Keratinocyte (primary cell): ENCODE measurements at regions not wholly inside any gene's neighbourhood (a gene's known extent, or its start where the extent isn't known, plus 50 kb on each side); places are given as distances from the start of the nearest gene placed in this dataset.

ENCODE experiments used
- DNase-seq: peaks from one replicate; pipeline ENCODE4 v3.0.0-alpha.2; 2011; ENCODE audit warnings: low read depth, missing footprints, low spot score
- FAIRE-seq: peaks from 2 replicates; lab custom pipeline; 2011; peaks lifted over from hg19 to GRCh38; lab: Jason Lieb, UNC
- H2AFZ ChIP-seq: 2 replicates; pipeline ENCODE4 v1.6.0; 2012; ENCODE audit warnings: low read length, control low read depth, inconsistent platforms; ENCODE audit not compliant: control insufficient read depth
- H3K27ac ChIP-seq: 2 replicates; pipeline ENCODE4 v1.5.1; 2011; ENCODE audit warnings: low read length; ENCODE audit not compliant: control insufficient read depth, insufficient read depth
- H3K27me3 ChIP-seq: 3 replicates; pipeline ENCODE4 v1.6.0; 2011; ENCODE audit warnings: low read length; ENCODE audit not compliant: control insufficient read depth, insufficient read depth; ENCODE audit errors: extremely low read depth
- H3K36me3 ChIP-seq, 2 experiments: 2 replicates in 1 of 2; 3 replicates in 1 of 2; pipeline ENCODE4 v1.5.1; 2011; ENCODE audit warnings: low read length in 2 of 2, mild to moderate bottlenecking in 1 of 2; ENCODE audit not compliant: control insufficient read depth in 2 of 2, insufficient read depth in 2 of 2; ENCODE audit errors: extremely low read depth in 1 of 2
- H3K4me1 ChIP-seq: 3 replicates; pipeline ENCODE4 v1.5.1; 2011; ENCODE audit warnings: low read length; ENCODE audit not compliant: control insufficient read depth, insufficient read depth; ENCODE audit errors: extremely low read depth
- H3K4me2 ChIP-seq: 3 replicates; pipeline ENCODE4 v1.6.0; 2011; ENCODE audit warnings: low read depth, low read length; ENCODE audit not compliant: control insufficient read depth, insufficient read depth; ENCODE audit errors: extremely low read depth
- H3K4me3 ChIP-seq, 3 experiments: fragments of 200-600 bp in 1 of 3; sonication (generic) in 1 of 3; 2 replicates in 2 of 3; 3 replicates in 1 of 3; pipeline ENCODE4 v1.5.1; 2011 to 2016; ENCODE audit warnings: low read length in 3 of 3, mild to moderate bottlenecking in 3 of 3, control low read depth in 2 of 3, inconsistent platforms in 1 of 3, low read depth in 1 of 3, mixed read lengths in 1 of 3, mixed run types in 1 of 3, moderate library complexity in 1 of 3; ENCODE audit not compliant: control insufficient read depth in 2 of 3, insufficient read depth in 2 of 3; ENCODE audit errors: extremely low read depth in 1 of 3
- H3K79me2 ChIP-seq: 2 replicates; pipeline ENCODE4 v1.6.0; 2012; ENCODE audit warnings: low read length; ENCODE audit not compliant: control insufficient read depth, insufficient read depth
- H3K9ac ChIP-seq: 3 replicates; pipeline ENCODE4 v1.6.0; 2011; ENCODE audit warnings: low read length; ENCODE audit not compliant: control insufficient read depth, insufficient read depth; ENCODE audit errors: extremely low read depth
- H3K9me1 ChIP-seq: 3 replicates; pipeline ENCODE4 v1.6.0; 2011; ENCODE audit warnings: low read length; ENCODE audit not compliant: control insufficient read depth, insufficient read depth; ENCODE audit errors: extremely low read depth
- H3K9me3 ChIP-seq: 2 replicates; pipeline ENCODE4 v1.5.1; 2012; ENCODE audit warnings: low read depth, low read length; ENCODE audit not compliant: control insufficient read depth
- H4K20me1 ChIP-seq: 3 replicates; pipeline ENCODE4 v1.6.0; 2011; ENCODE audit warnings: low read length; ENCODE audit not compliant: control insufficient read depth, insufficient read depth; ENCODE audit errors: extremely low read depth
- EZH2 ChIP-seq: IDR thresholded peaks from one replicate; pipeline ENCODE4 v1.6.1; 2012; ENCODE audit warnings: inconsistent platforms, mild to moderate bottlenecking, low read length, moderate library complexity
- dilution Hi-C: fragments of 300-500 bp; cut with MboI; formaldehyde crosslinking; loops from one replicate; pipeline ENCODE4 v1.7.0; 2020; ENCODE audit warnings: low sequenced_read_pairs; ENCODE audit not compliant: extremely low pct_ligation_motif_present
- TF ChIP-seq, protein P1 (sequence below), 3 experiments: IDR thresholded peaks in 1 of 3; conservative IDR thresholded peaks in 1 of 3; optimal IDR thresholded peaks in 1 of 3; 2 replicates in 2 of 3; 3 replicates in 1 of 3; pipeline versions ENCODE3 to v1.5.1; 2011; ENCODE audit warnings: low read length in 3 of 3, mild to moderate bottlenecking in 3 of 3, moderate library complexity in 2 of 3, control low read depth in 1 of 3, inconsistent platforms in 1 of 3; ENCODE audit not compliant: insufficient read depth in 2 of 3; ENCODE audit errors: extremely low read depth in 1 of 3

- no peak overlapping the region for H3K27ac ChIP-seq
- DNase-seq, result no peak
- no peaks in the 10 kb centered on the region for H3K27me3 ChIP-seq
- no peak overlapping the region for H2AFZ ChIP-seq
- no peaks in the 10 kb centered on the region for H3K36me3 ChIP-seq
- no peak overlapping the region for H3K4me2 ChIP-seq
- H3K79me2 ChIP-seq, result no peaks in the 10 kb centered on the region
- FAIRE-seq, result no peak
- dilution Hi-C loops, result no loop called here
- H3K4me3 ChIP-seq, result no peak overlapping the region
- no peaks in the 10 kb centered on the region for H3K9me3 ChIP-seq
- H3K4me1 ChIP-seq, result no peaks in the 10 kb centered on the region
- H3K9ac ChIP-seq, result no peak overlapping the region
- no peaks in the 10 kb centered on the region for H4K20me1 ChIP-seq
- TF ChIP-seq, protein P1, sequence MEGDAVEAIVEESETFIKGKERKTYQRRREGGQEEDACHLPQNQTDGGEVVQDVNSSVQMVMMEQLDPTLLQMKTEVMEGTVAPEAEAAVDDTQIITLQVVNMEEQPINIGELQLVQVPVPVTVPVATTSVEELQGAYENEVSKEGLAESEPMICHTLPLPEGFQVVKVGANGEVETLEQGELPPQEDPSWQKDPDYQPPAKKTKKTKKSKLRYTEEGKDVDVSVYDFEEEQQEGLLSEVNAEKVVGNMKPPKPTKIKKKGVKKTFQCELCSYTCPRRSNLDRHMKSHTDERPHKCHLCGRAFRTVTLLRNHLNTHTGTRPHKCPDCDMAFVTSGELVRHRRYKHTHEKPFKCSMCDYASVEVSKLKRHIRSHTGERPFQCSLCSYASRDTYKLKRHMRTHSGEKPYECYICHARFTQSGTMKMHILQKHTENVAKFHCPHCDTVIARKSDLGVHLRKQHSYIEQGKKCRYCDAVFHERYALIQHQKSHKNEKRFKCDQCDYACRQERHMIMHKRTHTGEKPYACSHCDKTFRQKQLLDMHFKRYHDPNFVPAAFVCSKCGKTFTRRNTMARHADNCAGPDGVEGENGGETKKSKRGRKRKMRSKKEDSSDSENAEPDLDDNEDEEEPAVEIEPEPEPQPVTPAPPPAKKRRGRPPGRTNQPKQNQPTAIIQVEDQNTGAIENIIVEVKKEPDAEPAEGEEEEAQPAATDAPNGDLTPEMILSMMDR (optimal IDR thresholded peaks at IDR 0.05 in 1 of 3, IDR thresholded peaks at IDR 0.05 in 1 of 3, conservative IDR thresholded peaks at IDR 0.05 in 1 of 3; ENCODE audit: extremely low read depth in 1 of 3, insufficient read depth in 2 of 3, low read length in 3 of 3), result no peak
- TF ChIP-seq EZH2, result no peak
- no peaks in the 10 kb centered on the region for H3K9me1 ChIP-seq
These were observed 865.9 kb downstream of the FAT4 start for GRCh38 chr4:126180642-126181041.

DNA sequence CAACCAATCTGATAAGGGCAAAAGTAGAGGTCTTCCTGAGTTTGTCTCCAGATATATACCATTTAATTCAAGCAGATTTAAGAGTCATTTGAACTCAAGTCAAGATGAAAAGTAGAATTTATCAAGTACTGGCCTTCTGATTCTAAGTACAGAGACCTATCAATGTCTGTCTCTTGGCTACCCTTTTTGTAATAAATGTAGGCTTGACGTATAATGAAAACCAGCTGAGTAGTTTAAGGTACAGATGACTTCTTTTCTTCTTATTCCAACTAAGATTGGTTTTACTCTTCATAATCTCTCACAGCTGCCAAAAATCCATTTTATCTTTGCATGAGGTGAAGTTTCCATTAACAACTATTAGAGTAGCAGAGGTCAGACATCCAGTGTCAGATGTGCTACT is 867.6 kb downstream of the FAT4 start:
- no peak overlapping the region for H3K4me3 ChIP-seq
- no peak for TF ChIP-seq EZH2
- TF ChIP-seq, protein P1 (optimal IDR thresholded peaks at IDR 0.05 in 1 of 3, IDR thresholded peaks at IDR 0.05 in 1 of 3, conservative IDR thresholded peaks at IDR 0.05 in 1 of 3; ENCODE audit: extremely low read depth in 1 of 3, insufficient read depth in 2 of 3, low read length in 3 of 3), result no peak

More for the DNA sequence above, 867.6 kb downstream of the FAT4 start:
- H3K9me3 ChIP-seq, result no peaks in the 10 kb centered on the region
- H2AFZ ChIP-seq, result no peak overlapping the region
- no peaks in the 10 kb centered on the region for H3K9me1 ChIP-seq
- no peak for FAIRE-seq
- dilution Hi-C loops, result no loop called here
- H3K27ac ChIP-seq, result no peak overlapping the region
- no peaks in the 10 kb centered on the region for H4K20me1 ChIP-seq
- H3K79me2 ChIP-seq, result no peaks in the 10 kb centered on the region
- H3K4me1 ChIP-seq, result no peaks in the 10 kb centered on the region
- no peak overlapping the region for H3K4me2 ChIP-seq
- no peak for DNase-seq
- no peak overlapping the region for H3K9ac ChIP-seq
- H3K36me3 ChIP-seq, result no peaks in the 10 kb centered on the region
- H3K27me3 ChIP-seq, result no peaks in the 10 kb centered on the region
